NCI-H1092 treated with DMSO at 0.1 percent for 48 hours (cell line): ENCODE measurements at regions not wholly inside any gene's neighbourhood (a gene's known extent, or its start where the extent isn't known, plus 50 kb on each side); places are given as distances from the start of the nearest gene placed in this dataset.
A peak's percentile ranks its signal among the peaks of the same experiment; 100 is the strongest.

Experiments
- DNase-seq: peaks from one replicate; lab custom pipeline; 2025; lab: John Stamatoyannopoulos, UW

GRCh38 chr5:174311121-174311520, 265.6 kb downstream of the NSG2 start:
- DNase-seq = no peak

GRCh38 chr5:174311531-174312269, 266.2 kb downstream of the NSG2 start:
- DNase-seq = peak; percentile 46

GRCh38 chr5:174312270-174312617, 266.7 kb downstream of the NSG2 start:
- no peak for DNase-seq

- no peak for DNase-seq
Observed at GRCh38 chr5:174312641-174313040, 267.1 kb downstream of the NSG2 start.

GRCh38 chr5:174313615-174314014, 268.1 kb downstream of the NSG2 start:
- DNase-seq = no peak

GRCh38 chr5:174314261-174314660, 268.8 kb downstream of the NSG2 start:
- DNase-seq = no peak

GRCh38 chr5:174315471-174315870, 270.0 kb downstream of the NSG2 start:
- DNase-seq = no peak

GRCh38 chr5:174315871-174316270, 270.4 kb downstream of the NSG2 start:
- no peak for DNase-seq

- DNase-seq = no peak
Observed at GRCh38 chr5:174316326-174316725, 270.8 kb downstream of the NSG2 start.

GRCh38 chr5:174317256-174317894, 271.9 kb downstream of the NSG2 start:
- DNase-seq = peak; percentile 35

- no peak for DNase-seq
Observed at GRCh38 chr5:174318578-174318977, 273.1 kb downstream of the NSG2 start.

GRCh38 chr5:174319551-174319950, 274.0 kb downstream of the NSG2 start:
- no peak for DNase-seq

GRCh38 chr5:174320051-174320450, 274.5 kb downstream of the NSG2 start:
- no peak for DNase-seq

- no peak for DNase-seq
Observed at GRCh38 chr5:174323878-174324281, 278.4 kb downstream of the NSG2 start.

- no peak for DNase-seq
Observed at GRCh38 chr5:174324680-174325079, 279.2 kb downstream of the NSG2 start.

GRCh38 chr5:174325431-174325830, 279.9 kb downstream of the NSG2 start:
- DNase-seq = no peak

- no peak for DNase-seq
Observed at GRCh38 chr5:174325961-174326360, 280.5 kb downstream of the NSG2 start.

- DNase-seq = no peak
Observed at GRCh38 chr5:174326372-174326771, 280.9 kb downstream of the NSG2 start.

GRCh38 chr5:174327317-174327864, 281.9 kb downstream of the NSG2 start:
- DNase-seq = peak; percentile 5

GRCh38 chr5:174327896-174328295, 282.4 kb downstream of the NSG2 start:
- no peak for DNase-seq

GRCh38 chr5:174328631-174329299, 283.3 kb downstream of the NSG2 start:
- no peak for DNase-seq

GRCh38 chr5:174329738-174330137, 284.2 kb downstream of the NSG2 start:
- no peak for DNase-seq
